Posterior cingulate gyrus (tissue), 11 donors: ENCODE measurements at regions not wholly inside any gene's neighbourhood (a gene's known extent, or its start where the extent isn't known, plus 50 kb on each side); places are given as distances from the start of the nearest gene placed in this dataset.

Source experiments
- DNase-seq, 10 donors: peaks; one replicate each; pipeline versions ENCODE4 v3.0.0 to v3.0.0-alpha.2; 2020 to 2021; ENCODE audit warnings: mixed read lengths in 3 of 10
- intact Hi-C: fragments of 100-400 bp; cut with DNase I; formaldehyde crosslinking; loops from one replicate; pipeline ENCODE4 v1.15.1; 2023

DNA sequence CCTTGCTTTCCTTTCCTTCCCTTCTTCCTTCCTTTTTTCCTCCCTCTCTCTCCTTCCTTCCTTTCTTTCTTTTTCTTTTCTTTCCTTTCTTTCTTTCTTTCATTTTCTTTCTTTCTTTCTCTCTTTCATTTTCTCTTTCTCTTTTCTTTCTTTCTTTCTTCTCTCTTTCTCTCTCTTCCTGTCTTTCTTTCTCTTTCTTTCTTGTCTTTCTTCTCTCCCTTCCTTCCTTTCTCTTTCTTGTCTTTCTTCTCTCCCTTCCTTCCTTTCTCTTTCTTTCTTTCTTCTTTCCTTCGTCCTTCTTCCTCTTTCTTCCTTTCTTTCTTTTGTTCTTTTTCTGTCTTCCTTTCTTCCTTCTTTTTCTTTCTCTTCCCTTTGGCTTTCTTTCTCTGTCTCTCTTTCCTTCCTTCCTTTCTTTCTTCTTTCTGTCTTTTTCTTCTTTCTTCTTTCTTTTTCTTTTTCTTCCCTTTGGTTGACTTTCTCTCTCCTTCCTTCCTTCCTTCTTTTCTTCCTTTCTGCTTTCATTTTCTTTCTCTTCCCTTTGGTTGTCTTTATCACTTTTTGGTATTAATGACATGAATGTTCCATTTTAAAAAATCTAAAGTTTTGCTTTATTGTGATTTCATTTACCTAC, 496.4 kb upstream of the CBLB start:
- DNase-seq = no peak
- intact Hi-C loops = no loop called here

DNA sequence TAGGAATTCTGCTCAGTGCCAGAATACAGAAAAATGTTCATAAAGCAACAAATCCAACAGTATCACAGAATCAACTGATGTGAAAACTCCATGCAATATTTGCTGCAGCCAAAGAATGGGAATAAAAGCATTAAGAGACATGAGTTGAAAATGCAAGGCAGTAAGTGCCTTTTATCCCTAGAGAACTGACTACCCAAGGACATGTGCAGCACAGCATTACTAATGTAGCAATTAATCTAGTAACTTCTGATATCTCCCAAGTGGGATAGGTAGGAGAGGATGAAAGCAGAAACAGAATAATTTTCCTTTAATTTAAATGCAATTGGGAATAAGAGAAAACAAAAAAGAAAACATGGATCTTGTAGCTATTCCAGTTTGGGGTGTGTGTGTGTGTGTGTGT, 497.5 kb upstream of the CBLB start:
- intact Hi-C loops = no loop called here
- DNase-seq = no peak

DNA sequence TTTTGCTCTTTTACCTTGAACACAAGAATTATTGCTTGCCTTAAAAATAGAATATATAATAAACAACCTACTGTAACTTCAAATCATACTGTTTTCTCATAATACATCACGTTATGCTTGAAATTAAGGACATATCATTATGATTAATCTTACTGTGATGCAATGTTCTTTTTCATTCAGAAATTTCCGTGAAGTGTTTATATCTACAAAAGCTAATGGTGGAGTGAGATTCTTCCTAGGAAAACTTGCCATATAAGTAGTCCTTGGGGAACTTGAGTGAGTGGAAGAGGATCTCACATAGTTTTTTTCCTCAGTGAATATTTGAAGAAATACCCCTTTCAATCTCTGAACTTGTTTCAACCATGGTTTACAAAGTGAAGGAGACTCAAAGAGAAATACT, 498.7 kb upstream of the CBLB start:
- no peak for DNase-seq
- intact Hi-C loops = no loop called here

DNA sequence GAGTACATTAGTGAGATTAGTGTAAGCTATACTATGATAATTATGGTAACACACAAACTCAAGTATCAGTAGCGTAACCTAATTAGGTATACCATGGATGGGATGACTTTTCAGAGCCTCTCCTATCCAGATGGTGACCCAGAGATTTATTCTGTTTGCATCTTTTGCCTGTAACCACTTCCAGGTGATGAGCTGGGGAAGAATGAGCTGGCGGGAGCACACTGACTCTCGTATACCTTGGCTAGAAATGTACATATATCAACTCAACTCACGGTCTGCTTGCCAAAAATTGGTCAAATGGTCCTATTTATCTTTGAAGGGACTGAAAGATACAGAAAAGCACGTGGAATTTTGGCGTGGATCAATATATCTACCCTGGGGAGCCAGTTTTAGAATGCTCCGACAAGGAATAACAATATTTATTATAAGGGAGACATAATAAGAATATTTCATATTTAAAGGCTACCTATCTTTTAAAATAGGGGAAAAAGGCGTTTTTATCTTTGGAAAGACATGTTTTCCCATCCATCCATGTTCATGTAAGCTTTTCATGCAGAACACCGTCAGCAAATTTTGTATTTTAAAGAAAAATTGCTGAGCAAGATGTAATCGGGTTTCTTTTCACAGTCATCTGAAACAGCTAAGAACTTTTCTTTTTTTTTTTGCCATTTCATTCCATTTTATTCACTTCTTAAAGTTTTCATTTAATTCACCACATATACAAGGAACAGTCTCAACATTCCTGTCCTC, 502.6 kb upstream of the CBLB start:
- DNase-seq = no peak
- intact Hi-C loops = no loop called here

DNA sequence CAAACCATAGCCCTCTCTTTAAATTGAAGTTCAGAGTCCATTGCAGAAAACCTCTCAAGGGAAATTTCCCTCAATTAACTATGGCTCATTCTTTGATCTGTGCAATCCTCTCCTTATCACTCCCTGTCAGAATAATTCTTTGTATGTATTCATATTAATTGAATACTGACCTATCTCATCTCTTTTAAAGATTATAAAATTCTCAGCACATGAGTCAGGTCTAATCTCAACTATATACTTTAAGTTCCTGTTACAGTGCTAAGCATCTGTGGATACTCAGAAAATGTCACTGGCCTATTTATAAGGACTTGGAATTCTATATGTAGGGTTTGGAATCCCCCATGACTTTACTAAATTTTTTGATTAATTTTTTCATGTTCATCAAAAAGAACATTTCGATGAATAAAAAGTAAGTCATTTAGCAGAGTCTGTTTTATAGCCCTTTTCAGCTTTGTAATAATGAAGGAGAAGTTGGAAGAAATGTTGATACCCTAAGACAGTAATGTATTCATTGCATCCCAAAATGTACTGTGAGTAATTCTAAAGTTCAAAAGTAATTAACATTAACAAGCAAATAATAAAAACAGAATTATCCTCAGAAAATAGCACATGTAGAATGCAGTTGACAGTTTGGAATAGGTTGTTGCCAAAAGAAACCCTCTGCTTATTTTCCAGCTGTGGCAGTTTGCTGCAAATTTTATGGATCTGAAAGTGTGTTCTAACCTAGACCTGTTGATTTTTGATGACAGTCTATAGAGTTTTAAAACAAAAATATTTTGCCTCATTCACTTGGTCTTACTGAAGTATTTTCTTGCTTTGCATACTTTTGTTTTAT, 503.4 kb upstream of the CBLB start:
- DNase-seq = no peak
- intact Hi-C loops = no loop called here

DNA sequence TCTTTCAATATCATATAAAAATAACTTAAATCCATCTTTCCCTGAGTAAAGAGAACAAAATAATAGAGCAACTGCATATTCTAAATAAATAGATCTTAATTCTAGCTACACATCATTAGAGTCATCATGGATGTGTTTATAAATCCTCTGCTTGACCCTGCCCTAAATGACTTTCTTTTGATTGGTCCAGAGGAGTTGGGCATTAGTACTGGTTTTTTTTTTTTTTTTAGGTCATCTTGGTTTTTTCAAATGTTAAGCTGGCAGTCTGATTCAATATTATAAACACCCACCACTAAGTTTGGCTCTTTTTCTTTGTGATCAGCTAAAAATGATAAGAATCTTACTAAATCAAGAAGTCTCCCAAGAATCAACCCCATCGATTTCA, 504.0 kb upstream of the CBLB start:
- no peak for DNase-seq
- intact Hi-C loops = no loop called here

DNA sequence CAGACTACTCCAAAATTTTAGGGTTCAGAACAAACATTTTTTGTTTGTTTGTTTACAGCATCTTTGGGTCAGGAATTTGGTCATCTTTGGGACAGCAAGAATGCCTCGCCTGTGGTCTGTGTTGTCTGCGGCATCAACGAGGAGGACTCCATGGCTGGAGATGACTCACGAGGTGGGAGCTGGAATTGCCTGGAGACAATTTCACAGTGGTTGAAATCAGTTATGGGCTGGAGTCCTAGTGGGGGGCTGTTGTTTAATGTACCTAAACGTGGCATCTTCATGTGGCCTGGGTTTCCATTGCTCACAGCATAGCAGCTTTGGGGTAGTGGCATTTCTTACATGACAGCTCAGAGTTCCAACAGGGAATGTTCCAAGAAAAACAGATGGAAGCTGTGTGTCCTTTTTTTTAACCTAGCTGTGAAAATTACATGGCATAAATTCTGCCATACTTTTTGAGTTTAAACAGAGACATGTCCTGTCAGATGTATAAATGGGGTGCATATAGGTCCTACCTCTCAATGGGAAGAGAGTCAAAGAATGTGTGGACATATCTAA, 507.3 kb upstream of the CBLB start:
- intact Hi-C loops = no loop called here
- DNase-seq = no peak

DNA sequence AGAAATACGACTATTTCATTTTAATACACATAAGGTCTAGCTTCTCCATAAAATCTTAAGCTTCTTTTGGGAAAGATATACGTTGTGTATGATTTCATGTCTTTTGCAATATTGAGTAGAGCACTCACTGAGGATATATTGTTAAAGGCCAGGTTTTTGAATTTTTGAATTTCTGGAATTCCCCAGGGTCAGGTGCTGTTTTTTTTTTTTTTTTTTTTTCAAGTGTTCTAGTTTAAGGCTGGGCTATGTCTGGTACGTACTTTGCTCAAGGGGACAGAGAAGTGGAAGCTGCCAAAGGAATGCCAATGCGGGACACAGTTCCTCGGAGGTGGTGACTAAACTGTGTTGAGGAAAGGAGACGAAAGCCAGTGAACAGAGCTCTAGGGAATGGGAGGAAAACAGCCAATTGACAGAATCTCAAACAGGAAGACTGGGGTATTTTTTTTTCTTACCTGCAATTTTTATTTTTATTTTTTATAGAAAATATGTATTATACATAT, 510.5 kb upstream of the CBLB start:
- intact Hi-C loops = no loop called here
- no peak for DNase-seq

DNA sequence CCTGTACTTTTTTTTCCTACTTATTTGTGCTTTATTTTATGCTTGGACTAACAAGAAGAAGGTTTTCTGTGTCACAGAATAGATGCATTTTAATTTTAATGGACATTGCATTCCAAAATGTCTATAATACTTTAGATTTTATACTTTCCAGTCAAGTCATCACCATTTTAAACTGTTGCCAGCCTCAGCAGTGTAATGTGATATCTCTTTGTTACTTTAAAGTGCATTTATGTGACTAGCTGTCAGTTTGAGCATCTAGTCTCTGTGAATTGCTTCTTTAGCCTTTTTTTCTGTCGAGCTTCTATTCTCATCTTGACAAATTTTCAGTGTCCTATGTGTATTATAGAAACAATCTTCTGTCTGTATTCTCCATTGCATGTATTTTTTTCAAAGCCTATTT, 511.4 kb upstream of the CBLB start:
- no peak for DNase-seq
- intact Hi-C loops = no loop called here

DNA sequence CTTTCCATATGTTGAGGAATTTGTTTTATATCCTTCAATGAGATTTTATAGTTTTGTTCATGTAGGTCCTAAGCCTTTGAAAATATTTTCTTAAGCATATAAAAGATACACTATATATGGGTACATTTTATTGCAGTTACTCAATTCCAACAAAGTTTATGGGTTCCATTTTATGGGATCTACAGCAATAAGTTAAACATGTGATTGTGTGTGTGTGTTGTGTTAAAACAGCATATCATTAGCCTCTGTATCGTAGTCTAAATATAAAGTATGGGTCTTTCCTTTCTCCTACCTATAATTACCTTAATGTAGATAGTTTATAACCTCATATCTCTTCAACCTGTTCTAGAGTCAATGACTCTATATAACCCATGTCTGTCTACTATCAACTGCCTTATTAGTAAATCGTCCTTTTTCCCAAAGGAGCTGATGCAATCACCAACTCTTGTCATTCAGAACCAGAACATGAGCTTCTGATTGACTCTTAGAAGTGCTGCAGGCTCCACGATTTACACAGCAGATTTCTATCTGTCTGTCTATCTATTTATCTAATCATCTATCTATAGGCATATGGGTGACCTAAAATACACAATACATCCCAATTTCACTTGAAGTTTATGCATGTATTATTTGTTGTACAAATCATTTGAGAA, 512.6 kb upstream of the CBLB start:
- no peak for DNase-seq
- intact Hi-C loops = no loop called here

DNA sequence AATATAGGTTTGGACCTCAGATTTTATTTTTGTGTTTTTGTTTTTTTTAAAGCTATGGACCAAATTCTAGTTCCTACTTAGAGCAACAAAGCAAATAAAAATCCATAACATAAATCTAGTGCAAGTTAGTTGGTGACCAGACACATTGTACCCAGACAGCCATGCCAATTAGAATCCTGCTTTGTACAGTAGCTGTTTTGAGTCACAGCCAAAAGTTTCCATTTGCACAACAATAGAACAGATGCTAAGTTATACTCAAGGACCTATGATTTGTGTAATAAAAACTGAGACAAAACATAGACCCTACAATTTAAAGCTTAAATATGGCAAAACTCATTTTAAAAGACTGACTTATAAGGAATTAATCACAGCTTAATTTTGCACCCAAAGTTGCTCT, 513.1 kb upstream of the CBLB start:
- no peak for DNase-seq
- intact Hi-C loops = no loop called here

DNA sequence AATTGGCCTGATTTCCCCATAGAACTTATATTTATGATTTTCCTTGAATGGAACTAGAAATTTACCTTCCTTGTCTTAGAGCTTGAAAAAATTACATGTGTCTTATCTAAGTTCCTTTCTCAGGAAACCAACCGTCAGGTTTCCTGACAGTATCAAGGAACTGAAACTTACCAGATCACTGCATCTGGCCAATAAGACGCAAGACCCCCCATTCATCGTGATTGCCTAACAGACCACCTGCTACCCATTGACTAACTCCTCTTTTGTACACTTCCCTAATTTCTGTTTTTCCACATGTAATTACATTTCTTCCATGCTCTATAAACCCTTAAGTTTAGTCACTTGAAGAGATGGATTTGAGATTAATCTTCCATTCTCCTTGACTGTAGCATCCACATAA, 517.2 kb upstream of the CBLB start:
- no peak for DNase-seq
- intact Hi-C loops = no loop called here

DNA sequence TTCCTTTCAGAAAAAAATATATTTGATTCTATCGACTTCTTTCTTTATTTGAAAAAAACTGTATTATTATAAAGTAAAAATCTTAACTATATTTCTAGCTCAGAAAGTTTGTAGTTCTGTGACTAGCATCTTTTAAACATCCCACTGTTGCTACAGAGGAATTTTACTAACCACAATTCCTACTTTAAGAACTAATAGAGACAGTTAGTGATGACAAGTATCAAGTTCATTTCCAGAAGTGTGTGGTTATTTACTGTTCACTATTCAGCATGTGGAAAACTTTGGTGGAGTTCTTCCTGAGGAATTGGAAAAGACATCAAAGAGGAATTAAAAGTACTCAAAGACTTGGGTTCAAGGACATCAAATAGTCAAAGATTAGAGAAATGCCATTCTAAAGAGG, 524.1 kb upstream of the CBLB start:
- intact Hi-C loops = no loop called here
- DNase-seq = no peak

DNA sequence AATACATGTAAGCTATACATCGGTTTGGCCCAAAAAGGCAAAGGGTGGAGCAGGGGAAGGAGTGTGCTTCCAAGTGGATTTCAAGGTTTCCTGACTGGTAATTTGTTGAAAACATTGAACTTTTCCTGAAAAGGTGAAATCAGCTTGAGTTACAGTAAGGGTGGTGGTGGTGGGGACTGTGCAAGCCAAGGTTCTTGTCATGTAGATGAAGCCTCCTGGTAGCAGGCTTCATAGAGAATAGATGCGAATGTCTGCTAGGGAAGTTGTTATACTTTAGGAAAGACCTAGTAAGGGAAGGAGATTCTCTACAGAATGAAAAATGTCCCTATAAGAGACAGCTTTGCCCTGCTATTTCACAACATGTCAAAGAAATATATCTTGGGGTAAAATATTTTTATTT, 528.2 kb upstream of the CBLB start:
- intact Hi-C loops = no loop called here
- no peak for DNase-seq

DNA sequence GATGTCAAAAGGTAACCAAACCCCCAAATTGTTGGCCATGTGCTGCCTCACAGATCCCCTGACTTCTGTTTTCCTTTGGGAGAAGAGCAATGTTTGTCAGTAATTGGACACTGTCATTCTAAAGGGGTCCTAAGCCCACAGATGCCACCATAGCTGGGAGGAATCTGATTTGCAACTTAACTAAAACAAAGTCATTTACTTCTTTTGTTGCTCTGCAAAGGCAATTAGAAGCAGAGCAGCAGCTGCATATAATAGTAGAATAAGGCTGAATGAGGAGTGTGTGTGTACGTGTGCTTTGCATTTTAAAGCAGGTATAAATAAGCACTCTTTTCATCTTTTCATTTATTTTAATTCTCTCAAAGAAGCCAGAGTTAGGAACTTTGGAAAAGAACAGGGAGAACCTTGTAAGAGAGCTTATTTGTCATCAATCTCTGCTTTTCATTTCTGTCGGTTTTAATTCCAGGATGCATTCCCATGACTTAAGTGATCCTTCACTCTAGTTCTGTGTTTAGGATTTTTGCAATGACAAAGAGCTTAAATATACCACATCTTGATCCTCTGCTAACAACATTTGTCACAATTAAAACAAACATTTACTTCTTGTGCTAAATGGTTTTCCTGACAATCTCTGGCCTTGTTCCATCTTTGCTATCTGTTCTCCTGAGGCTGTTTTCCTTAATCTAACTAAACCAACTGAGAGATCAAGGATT, 530.2 kb upstream of the CBLB start:
- no peak for DNase-seq
- intact Hi-C loops = no loop called here

DNA sequence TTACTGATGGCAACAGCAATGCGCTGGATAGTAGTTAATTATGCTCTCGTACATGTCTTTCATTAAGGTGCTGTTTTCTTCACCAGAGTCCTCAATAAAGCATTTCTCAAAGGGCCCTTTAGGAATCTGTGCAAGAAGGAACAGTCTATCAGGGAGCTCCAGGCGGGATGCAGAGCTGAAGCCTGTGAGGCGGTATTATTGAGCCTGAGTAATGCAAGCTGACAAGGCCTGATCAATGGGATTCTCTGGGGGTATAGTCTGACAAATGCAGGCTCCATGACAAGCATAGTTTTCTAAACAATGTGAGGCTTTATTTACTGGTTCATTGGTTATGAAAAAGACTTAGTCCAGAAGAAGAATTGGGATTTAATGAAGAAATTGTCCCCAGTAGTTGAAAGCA, 530.9 kb upstream of the CBLB start:
- intact Hi-C loops = no loop called here
- no peak for DNase-seq

DNA sequence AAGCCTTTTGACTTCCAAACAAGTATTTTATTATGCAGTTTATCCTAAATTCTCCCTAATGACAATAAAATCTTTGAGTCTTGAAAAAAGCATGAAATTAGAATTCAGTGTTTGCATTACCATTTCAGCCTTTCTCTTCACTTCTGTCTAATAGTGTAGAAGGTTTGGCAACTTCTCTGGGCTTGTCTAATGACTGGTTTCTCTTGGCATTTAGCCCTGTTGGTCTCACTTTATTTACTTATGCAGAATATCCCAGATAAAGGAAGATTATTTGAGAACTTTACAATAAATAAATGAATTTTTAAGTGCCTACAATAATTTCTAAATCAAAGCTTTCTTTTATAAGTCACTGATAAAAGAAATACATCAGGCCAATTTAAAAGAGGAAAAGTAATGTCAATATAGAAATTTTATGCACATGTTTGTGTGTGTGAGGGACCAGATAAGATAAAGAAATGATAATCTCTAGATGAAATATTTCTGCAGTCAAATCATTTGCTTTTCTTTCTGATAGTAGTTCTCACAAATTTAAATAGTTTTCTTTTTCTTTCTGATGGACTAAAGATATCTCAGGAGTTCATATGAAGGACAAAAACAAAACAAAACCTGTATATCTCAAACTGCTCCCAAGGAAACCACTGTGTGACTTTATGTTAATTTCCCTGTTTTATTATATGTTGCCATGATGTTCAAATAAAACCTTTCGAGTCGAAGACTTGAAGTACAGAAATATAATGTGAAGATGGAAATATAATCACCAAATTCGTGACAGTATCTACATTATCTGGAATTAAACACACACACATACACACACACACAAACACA, 533.1 kb upstream of the CBLB start:
- intact Hi-C loops = no loop called here
- DNase-seq = no peak

DNA sequence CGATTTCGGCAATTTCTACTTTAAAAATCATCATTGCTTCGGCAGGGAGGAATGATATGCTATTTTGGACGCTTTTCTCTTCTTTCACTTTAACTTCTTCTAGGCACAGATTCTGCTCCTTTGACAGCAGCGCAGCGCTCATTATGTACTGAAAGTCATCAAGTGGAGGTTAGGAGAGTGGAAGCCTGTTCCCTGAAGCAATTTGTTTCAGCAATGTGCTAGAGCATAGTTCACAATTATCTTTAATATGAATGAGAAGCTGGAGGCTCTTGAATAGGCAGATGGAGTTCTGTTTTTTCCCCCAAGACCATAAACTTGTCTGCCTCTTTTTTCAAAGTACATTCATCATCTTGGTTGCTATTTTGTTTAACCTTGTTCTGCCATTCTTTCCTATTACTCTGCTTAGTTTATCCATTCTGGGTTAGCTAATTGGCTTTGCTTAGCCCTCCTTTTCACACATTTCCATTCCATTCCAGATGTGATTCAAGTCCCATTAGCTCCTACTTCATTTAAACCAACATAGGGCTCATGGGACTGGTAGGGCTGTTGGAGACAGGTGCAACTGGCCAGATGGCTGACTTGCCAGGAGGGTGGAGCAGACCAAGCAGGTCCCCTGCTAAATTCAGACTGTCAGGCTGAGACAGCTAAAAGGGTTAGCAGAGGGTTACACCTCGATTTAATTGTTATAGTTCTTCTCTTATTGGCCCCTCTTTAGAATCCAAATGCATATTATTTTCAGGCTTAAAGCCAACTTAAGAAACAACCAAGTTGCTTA, 534.7 kb upstream of the CBLB start:
- intact Hi-C loops = no loop called here

DNA sequence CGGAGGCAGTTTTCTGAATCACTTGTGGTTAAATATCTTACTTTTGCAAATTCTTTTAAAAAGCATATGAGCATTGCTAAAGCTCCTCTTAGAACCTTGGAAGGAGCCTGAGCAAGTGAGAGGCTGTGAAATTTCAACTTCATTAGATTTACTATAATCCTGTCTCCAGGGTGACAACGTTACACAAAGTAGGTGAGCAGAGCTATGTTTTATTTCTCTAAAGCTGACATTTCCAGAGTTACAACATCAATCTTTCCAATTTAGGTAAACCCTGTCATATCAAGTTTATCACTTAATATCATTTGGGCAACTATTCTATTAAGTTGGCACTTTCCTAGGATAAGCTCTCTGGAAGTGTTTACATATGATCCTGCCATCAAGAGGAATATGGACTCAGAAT, 544.9 kb upstream of the CBLB start:
- intact Hi-C loops = no loop called here

More for the DNA sequence above, 534.7 kb upstream of the CBLB start:
- DNase-seq = no peak

More for the DNA sequence above, 544.9 kb upstream of the CBLB start:
- DNase-seq = no peak
